Esophagus muscularis mucosa (tissue), 4 donors: ENCODE measurements at regions not wholly inside any gene's neighbourhood (a gene's known extent, or its start where the extent isn't known, plus 50 kb on each side); places are given as distances from the start of the nearest gene placed in this dataset.

ENCODE experiments used
- CTCF ChIP-seq, 3 experiments: fragments of 200-600 bp in 2 of 3; fragments of 450-650 bp in 1 of 3; sonication (generic) in 2 of 3; IDR thresholded peaks; one replicate each; pipeline ENCODE4 v1.5.1; 2017 to 2019; ENCODE audit warnings: antibody characterized with exemption in 3 of 3, mild to moderate bottlenecking in 2 of 3, moderate library complexity in 1 of 3
- EP300 ChIP-seq: sonication (generic); formaldehyde crosslinking; IDR thresholded peaks from one replicate; pipeline ENCODE4 v1.6.1; 2017; ENCODE audit warnings: antibody characterized with exemption
- POLR2A ChIP-seq: fragments of 450-650 bp; IDR thresholded peaks from one replicate; pipeline ENCODE4 v1.6.1; 2017; ENCODE audit warnings: antibody characterized with exemption, moderate library complexity, mild to moderate bottlenecking, low read depth
- POLR2AphosphoS5 ChIP-seq, 2 donors: sonication (generic); formaldehyde crosslinking; IDR thresholded peaks; one replicate each; pipeline ENCODE4 v1.6.1; 2017; ENCODE audit warnings: antibody characterized with exemption in 2 of 2

DNA sequence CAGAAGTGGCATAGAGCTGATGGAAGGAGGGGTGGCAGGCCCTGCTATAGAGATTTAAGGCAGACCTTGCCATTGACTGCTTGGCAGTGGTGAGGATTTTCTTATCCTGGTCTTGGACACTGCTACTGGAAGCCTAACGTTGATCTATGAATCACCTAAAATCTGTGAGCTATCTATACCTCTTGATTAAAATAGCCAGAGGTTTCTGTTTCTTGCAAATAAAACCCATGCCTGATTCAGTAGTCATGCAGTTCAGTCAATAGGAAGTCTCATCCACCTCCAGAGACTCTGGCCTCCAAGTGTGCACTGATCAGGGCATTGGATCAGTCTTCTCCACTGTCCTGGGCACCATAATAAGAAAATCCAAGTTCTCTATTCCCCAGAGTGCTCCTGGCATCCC, 286.5 kb downstream of the PTEN start:
- TF ChIP-seq CTCF (IDR thresholded peaks at IDR 0.05) (no peak), POLR2A (no peak), POLR2AphosphoS5 (IDR thresholded peaks at IDR 0.05) (no peak), EP300 (no peak)
